Kidney epithelial cell (primary cell): ENCODE measurements at regions not wholly inside any gene's neighbourhood (a gene's known extent, or its start where the extent isn't known, plus 50 kb on each side); places are given as distances from the start of the nearest gene placed in this dataset.

Experiments used
- DNase-seq: peaks from one replicate; pipeline ENCODE4 v3.0.0-alpha.2; 2010; ENCODE audit warnings: low read depth
- H3K27me3 ChIP-seq: 2 replicates; pipeline ENCODE4 v1.6.0; 2011; ENCODE audit warnings: low read length; ENCODE audit not compliant: control insufficient read depth, insufficient read depth
- H3K36me3 ChIP-seq: 2 replicates; pipeline ENCODE4 v1.5.1; 2011; ENCODE audit warnings: low read length; ENCODE audit not compliant: control insufficient read depth, insufficient read depth
- H3K4me3 ChIP-seq: 2 replicates; pipeline ENCODE4 v1.5.1; 2011; ENCODE audit warnings: low read depth, mild to moderate bottlenecking, control low read depth, low read length
- TF ChIP-seq, protein P1 (sequence below): IDR thresholded peaks from 2 replicates; pipeline ENCODE4 v1.5.1; 2011; ENCODE audit warnings: mild to moderate bottlenecking, moderate library complexity, low read length, control low read depth, inconsistent platforms; ENCODE audit not compliant: insufficient read depth, poor library complexity, severe bottlenecking

DNA sequence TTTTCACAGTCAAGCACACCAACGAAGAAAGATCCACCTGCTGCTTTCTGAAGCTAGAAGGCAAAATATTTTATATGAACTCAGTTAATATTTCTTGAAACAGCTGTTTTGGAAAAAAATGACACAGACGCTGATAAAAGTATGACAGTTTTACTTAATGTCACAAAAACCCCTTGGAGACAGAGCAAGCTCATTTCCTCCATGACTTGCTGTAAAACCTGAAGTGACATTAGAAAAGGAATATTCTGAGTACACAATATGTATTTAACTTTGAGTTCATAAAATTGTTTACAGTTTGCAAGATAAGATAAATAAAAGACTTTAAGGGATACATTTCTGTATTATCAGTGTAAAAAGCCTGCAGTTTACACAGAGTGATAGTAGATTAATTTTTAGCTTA is 105.4 kb downstream of the DSEL start:
- Histone ChIP-seq H3K27me3 (no peaks in the 10 kb centered on the region), H3K36me3 (no peaks in the 10 kb centered on the region), H3K4me3 (no peak overlapping the region)
- no peak for DNase-seq
- TF ChIP-seq, protein P1, sequence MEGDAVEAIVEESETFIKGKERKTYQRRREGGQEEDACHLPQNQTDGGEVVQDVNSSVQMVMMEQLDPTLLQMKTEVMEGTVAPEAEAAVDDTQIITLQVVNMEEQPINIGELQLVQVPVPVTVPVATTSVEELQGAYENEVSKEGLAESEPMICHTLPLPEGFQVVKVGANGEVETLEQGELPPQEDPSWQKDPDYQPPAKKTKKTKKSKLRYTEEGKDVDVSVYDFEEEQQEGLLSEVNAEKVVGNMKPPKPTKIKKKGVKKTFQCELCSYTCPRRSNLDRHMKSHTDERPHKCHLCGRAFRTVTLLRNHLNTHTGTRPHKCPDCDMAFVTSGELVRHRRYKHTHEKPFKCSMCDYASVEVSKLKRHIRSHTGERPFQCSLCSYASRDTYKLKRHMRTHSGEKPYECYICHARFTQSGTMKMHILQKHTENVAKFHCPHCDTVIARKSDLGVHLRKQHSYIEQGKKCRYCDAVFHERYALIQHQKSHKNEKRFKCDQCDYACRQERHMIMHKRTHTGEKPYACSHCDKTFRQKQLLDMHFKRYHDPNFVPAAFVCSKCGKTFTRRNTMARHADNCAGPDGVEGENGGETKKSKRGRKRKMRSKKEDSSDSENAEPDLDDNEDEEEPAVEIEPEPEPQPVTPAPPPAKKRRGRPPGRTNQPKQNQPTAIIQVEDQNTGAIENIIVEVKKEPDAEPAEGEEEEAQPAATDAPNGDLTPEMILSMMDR, result no peak

DNA sequence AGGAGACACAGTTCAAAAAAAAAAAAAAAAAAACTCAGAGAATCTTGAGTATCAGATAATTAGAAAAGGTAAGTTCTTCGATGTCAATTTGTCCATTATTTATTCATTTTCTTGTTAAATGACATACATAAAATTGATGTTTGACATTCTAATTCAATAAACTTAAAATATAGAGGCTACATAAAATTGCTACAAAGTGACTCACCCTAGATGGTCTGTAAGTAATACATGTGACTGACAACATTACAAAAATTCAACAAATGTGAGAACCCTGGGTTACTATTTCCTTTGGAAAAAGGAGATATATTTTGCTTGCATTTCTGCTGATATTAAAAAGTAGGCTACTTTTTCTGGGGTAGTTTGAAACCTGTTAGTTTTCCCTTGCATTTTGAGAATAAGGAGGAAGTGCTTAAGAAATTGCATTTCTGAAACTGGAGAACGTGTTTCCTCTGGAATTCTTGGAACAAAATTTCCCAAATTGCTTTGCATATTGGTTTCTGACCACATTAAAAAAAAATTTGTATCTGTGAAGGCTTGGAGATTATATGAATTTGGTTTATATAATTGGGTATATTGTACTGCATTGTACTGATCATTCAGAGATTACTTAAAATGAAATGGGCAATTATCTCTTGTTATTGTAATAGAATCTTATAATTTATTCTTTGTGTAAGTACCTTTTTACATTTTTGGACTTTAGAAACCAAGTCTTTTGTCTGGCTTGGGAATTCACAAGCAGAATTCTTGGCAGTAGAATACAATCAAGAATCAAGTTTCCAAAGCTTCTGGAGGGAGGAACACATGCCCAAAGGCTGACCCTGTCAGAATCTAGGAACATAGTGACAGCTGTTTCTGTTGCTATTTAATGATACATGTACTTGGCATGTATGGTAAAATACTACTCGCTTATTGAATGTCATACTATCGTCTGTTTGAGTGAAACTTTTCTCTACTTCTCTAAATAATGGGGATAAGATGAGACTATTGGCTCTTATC is 106.1 kb downstream of the DSEL start:
- Histone ChIP-seq H3K27me3 (no peaks in the 10 kb centered on the region), H3K36me3 (no peaks in the 10 kb centered on the region), H3K4me3 (no peak overlapping the region)
- DNase-seq, result no peak
- TF ChIP-seq, protein P1, result no peak

DNA sequence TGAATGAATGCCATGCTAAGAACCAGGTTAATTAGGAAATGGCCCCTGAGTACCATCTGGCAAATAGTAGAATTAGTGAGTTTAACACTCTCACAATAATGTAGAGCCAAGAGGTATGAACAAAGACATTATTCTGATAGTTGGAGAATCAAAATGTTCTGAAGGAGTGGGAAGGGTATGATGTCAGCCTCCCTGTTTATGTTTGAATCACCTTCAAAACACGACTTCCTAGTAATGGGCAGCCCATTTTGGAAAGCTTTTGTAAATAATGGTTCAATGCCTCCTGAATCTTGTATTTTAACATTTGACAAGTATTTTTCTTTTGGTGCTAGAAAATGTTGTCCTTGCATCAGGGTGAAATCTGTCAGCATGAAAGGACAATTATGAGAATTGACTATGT is 108.3 kb downstream of the DSEL start:
- Histone ChIP-seq H3K36me3 (no peaks in the 10 kb centered on the region), H3K27me3 (no peaks in the 10 kb centered on the region), H3K4me3 (no peak overlapping the region)
- no peak for DNase-seq
- TF ChIP-seq, protein P1, result no peak

DNA sequence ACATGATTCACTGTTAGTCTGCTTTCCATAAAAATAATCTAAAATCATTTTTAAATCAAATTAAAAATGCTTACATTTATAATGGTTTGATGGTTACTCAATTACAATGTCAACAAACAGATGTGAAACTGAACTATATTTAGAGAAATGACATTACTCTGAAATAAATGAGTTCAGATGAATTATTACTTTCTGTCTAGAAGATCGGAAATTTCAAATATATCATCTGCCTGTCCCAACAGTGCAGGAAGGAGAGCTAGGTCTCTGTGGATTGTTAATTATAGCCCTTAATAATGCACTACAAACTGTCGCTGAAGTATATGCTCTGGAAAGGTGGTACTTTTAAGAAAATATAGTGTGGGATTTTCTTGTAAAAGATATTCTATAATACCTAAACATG is 109.8 kb downstream of the DSEL start:
- H3K4me3 ChIP-seq, result no peak overlapping the region
- no peak for DNase-seq
- H3K27me3 ChIP-seq, result no peaks in the 10 kb centered on the region
- TF ChIP-seq, protein P1, result no peak
- H3K36me3 ChIP-seq, result no peaks in the 10 kb centered on the region

DNA sequence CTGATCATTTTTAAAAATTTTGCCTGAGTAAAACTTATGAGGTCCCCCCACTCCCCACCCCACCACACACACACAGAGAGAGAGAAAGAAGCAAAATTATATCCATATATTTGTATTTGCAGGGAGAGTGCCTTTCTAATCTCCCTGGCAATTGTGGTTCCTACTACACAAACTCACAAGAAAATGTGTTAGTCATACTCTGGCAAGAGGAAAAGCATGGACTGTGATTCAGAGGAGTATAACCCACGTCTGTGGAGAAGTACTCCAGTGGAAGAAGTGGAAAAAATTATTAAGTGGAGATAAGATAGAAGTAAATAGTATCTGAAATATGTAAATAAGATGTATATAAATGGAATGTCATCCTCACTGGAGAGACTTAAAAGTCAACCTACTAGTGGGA is 114.0 kb downstream of the DSEL start:
- Histone ChIP-seq H3K4me3 (no peak overlapping the region), H3K36me3 (no peaks in the 10 kb centered on the region), H3K27me3 (no peaks in the 10 kb centered on the region)
- TF ChIP-seq, protein P1, result no peak
- DNase-seq, result no peak
